GM23338 (cell line): ENCODE measurements at regions not wholly inside any gene's neighbourhood (a gene's known extent, or its start where the extent isn't known, plus 50 kb on each side); places are given as distances from the start of the nearest gene placed in this dataset.

Experiments
- ATAC-seq: fragments of 200-7000 bp; cut with Tn5 transposase; 3 replicates; pipeline ENCODE4 v1.9.1; 2020
- DNase-seq: peaks from one replicate; pipeline ENCODE4 v3.0.0-alpha.2; 2015; ENCODE audit warnings: low spot score
- H2AFZ ChIP-seq: fragments of 200-600 bp; sonication (generic); 2 replicates; pipeline ENCODE4 v1.8.0; 2016; ENCODE audit warnings: antibody characterized with exemption, mild to moderate bottlenecking, moderate library complexity
- H3F3A ChIP-seq: fragments of 200-600 bp; sonication (generic); replicated peaks from 2 replicates; pipeline ENCODE4 v1.8.0; 2017; ENCODE audit warnings: antibody characterized with exemption, mixed run types, low read depth
- H3K27ac ChIP-seq: fragments of 200-600 bp; sonication (generic); 2 replicates; pipeline ENCODE4 v1.6.1; 2016; ENCODE audit warnings: low read depth
- H3K27me3 ChIP-seq: fragments of 200-600 bp; sonication (generic); 2 replicates; pipeline ENCODE4 v1.8.0; 2016; ENCODE audit warnings: mild to moderate bottlenecking, mixed run types, moderate library complexity; ENCODE audit not compliant: insufficient read depth
- H3K36me3 ChIP-seq: fragments of 200-600 bp; sonication (generic); 2 replicates; pipeline ENCODE4 v1.8.0; 2016; ENCODE audit warnings: mild to moderate bottlenecking; ENCODE audit not compliant: insufficient read depth
- H3K4me1 ChIP-seq: fragments of 200-600 bp; sonication (generic); 2 replicates; pipeline ENCODE4 v1.8.0; 2016; ENCODE audit warnings: mild to moderate bottlenecking, moderate library complexity; ENCODE audit not compliant: insufficient read depth
- H3K4me2 ChIP-seq: fragments of 200-600 bp; sonication (generic); 2 replicates; pipeline ENCODE4 v1.7.1; 2017; ENCODE audit warnings: mixed run types
- H3K4me3 ChIP-seq: fragments of 200-600 bp; sonication (generic); 2 replicates; pipeline ENCODE4 v1.6.1; 2016; ENCODE audit warnings: mixed run types
- H3K79me2 ChIP-seq: fragments of 200-600 bp; sonication (generic); replicated peaks from 2 replicates; pipeline ENCODE4 v1.8.0; 2017; ENCODE audit warnings: mild to moderate bottlenecking; ENCODE audit not compliant: insufficient read depth
- H3K9me2 ChIP-seq: fragments of 200-600 bp; sonication (generic); 2 replicates; pipeline ENCODE4 v1.8.0; 2017; ENCODE audit not compliant: insufficient read depth
- H4K20me1 ChIP-seq: fragments of 200-600 bp; sonication (generic); replicated peaks from 2 replicates; pipeline ENCODE4 v1.8.0; 2017; ENCODE audit warnings: mild to moderate bottlenecking; ENCODE audit not compliant: insufficient read depth
- H3K27ac Mint-ChIP-seq: 2 replicates; pipeline ENCODE4 v1.8.0; 2020; ENCODE audit warnings: inconsistent platforms, mild to moderate bottlenecking, moderate library complexity, mixed read lengths
- H3K27me3 Mint-ChIP-seq: 3 replicates; pipeline ENCODE4 v1.8.0; 2022; ENCODE audit warnings: low read depth, mild to moderate bottlenecking, moderate library complexity, mixed read lengths, inconsistent platforms; ENCODE audit not compliant: insufficient read depth, poor library complexity
- H3K36me3 Mint-ChIP-seq: 3 replicates; pipeline ENCODE4 v1.8.0; 2021; ENCODE audit warnings: low read depth, mild to moderate bottlenecking, inconsistent platforms, moderate library complexity, mixed read lengths
- H3K4me1 Mint-ChIP-seq: 3 replicates; pipeline ENCODE4 v1.8.0; 2020; ENCODE audit warnings: mild to moderate bottlenecking, inconsistent platforms, mixed read lengths
- H3K4me3 Mint-ChIP-seq: 3 replicates; pipeline ENCODE4 v1.8.0; 2021; ENCODE audit warnings: moderate library complexity, mild to moderate bottlenecking, inconsistent platforms, mixed read lengths
- H3K9me3 Mint-ChIP-seq: 3 replicates; pipeline ENCODE4 v1.8.0; 2020; ENCODE audit warnings: moderate library complexity, mild to moderate bottlenecking, inconsistent platforms, mixed read lengths
- CREB1 ChIP-seq: fragments of 250-450 bp; sonication (Bioruptor Pico); IDR thresholded peaks from 2 replicates; pipeline ENCODE4 v1.5.0; 2020; ENCODE audit warnings: low read depth, mild to moderate bottlenecking, moderate library complexity
- EZH2 ChIP-seq: fragments of 200-600 bp; sonication (generic); IDR thresholded peaks from one replicate; pipeline ENCODE4 v1.8.0; 2017; ENCODE audit warnings: antibody characterized with exemption, mild to moderate bottlenecking, low read depth; ENCODE audit not compliant: unreplicated experiment
- EZH2phosphoT487 ChIP-seq: fragments of 200-600 bp; sonication (generic); IDR thresholded peaks from one replicate; pipeline ENCODE4 v1.8.1; 2018; ENCODE audit warnings: antibody characterized with exemption; ENCODE audit not compliant: unreplicated experiment
- JUNB ChIP-seq: IDR thresholded peaks from one replicate; pipeline ENCODE4 v1.6.1; 2016; ENCODE audit warnings: antibody characterized with exemption; ENCODE audit not compliant: unreplicated experiment
- NANOG ChIP-seq: IDR thresholded peaks from 2 replicates; pipeline ENCODE4 v1.6.1; 2016; ENCODE audit warnings: antibody characterized with exemption, borderline replicate concordance
- POLR2AphosphoS5 ChIP-seq: IDR thresholded peaks from 2 replicates; pipeline ENCODE4 v1.6.1; 2016; ENCODE audit warnings: antibody characterized with exemption, low read depth
- STAT1 ChIP-seq: IDR thresholded peaks from one replicate; pipeline ENCODE4 v1.6.1; 2016; ENCODE audit warnings: antibody characterized with exemption; ENCODE audit not compliant: unreplicated experiment
- ZNF114 ChIP-seq: fragments of 250-450 bp; sonication (Bioruptor Pico); IDR thresholded peaks from 2 replicates; pipeline ENCODE4 v1.5.0; 2020; ENCODE audit warnings: mild to moderate bottlenecking, moderate library complexity
- ZNF331 ChIP-seq: fragments of 250-450 bp; sonication (Bioruptor Pico); IDR thresholded peaks from 2 replicates; pipeline ENCODE4 v1.5.0; 2020; ENCODE audit warnings: low read depth, mild to moderate bottlenecking, moderate library complexity
- TF ChIP-seq, protein P1 (sequence below), 2 experiments: fragments of 200-600 bp in 1 of 2; sonication (generic) in 1 of 2; conservative IDR thresholded peaks; 2 replicates each; pipeline versions ENCODE4 v1.5.1 to v1.6.1; 2016 to 2017; ENCODE audit warnings: antibody characterized with exemption in 2 of 2, low read depth in 2 of 2, mild to moderate bottlenecking in 2 of 2, moderate library complexity in 1 of 2
- TF ChIP-seq, protein P2 (sequence below): fragments of 250-450 bp; sonication (Bioruptor Pico); IDR thresholded peaks from 2 replicates; pipeline ENCODE4 v1.5.0; 2020; ENCODE audit warnings: mild to moderate bottlenecking, moderate library complexity
- TF ChIP-seq, protein P3 (sequence below): IDR thresholded peaks from one replicate; pipeline ENCODE4 v1.6.1; 2018; ENCODE audit warnings: antibody characterized with exemption; ENCODE audit not compliant: unreplicated experiment
- TF ChIP-seq, protein P4 (sequence below): IDR thresholded peaks from 2 replicates; pipeline ENCODE4 v1.6.1; 2016; ENCODE audit warnings: antibody characterized with exemption

DNA sequence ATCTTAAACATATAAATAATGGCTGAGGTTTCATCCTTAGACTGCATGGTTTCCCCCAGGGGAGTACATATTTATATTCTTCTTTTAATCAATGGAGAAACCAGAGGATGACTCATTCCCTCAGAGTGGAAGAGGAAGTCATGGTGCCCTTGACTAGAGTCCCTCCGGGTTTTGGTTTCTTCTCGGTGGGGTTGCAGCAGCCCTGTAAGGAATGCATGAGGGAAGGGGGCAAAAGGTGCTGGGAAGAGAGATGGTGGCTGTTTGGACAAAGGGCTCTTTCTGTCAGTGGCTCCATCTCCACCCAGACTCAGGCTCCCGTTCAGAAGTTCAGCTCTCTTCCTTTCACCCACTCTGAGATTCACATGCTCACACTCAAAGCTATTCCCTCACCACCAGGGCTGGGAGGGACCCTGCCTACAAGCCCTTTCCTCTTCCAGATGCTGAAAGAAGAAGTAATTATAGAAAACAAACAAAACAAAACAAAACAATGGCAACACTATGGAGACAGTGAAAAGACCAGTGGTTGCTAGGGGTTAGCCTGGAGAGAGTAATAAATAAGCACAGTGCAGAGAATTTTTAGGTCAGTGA is 129.8 kb upstream of the IL12B start:
- no peak overlapping the region for H3K27ac ChIP-seq
- Mint-ChIP-seq H3K4me3 (no peak overlapping the region), H3K27ac (no peak overlapping the region), H3K27me3 (no peaks in the 10 kb centered on the region), H3K9me3 (no peaks in the 10 kb centered on the region), H3K4me1 (no peaks in the 10 kb centered on the region), H3K36me3 (no peaks in the 10 kb centered on the region)
- H2AFZ ChIP-seq: no peak overlapping the region
- no peaks in the 10 kb centered on the region for H3K4me1 ChIP-seq
- no peaks in the 10 kb centered on the region for H3F3A ChIP-seq
- H3K36me3 ChIP-seq: no peaks in the 10 kb centered on the region
- H3K79me2 ChIP-seq: no peaks in the 10 kb centered on the region
- H4K20me1 ChIP-seq: no peaks in the 10 kb centered on the region
- H3K9me2 ChIP-seq: no peaks in the 10 kb centered on the region
- no peaks in the 10 kb centered on the region for H3K27me3 ChIP-seq
- ATAC-seq: no peak
- no peak overlapping the region for H3K4me3 ChIP-seq
- TF ChIP-seq NANOG: no peak
- no peak for TF ChIP-seq EZH2phosphoT487
- TF ChIP-seq, protein P1, sequence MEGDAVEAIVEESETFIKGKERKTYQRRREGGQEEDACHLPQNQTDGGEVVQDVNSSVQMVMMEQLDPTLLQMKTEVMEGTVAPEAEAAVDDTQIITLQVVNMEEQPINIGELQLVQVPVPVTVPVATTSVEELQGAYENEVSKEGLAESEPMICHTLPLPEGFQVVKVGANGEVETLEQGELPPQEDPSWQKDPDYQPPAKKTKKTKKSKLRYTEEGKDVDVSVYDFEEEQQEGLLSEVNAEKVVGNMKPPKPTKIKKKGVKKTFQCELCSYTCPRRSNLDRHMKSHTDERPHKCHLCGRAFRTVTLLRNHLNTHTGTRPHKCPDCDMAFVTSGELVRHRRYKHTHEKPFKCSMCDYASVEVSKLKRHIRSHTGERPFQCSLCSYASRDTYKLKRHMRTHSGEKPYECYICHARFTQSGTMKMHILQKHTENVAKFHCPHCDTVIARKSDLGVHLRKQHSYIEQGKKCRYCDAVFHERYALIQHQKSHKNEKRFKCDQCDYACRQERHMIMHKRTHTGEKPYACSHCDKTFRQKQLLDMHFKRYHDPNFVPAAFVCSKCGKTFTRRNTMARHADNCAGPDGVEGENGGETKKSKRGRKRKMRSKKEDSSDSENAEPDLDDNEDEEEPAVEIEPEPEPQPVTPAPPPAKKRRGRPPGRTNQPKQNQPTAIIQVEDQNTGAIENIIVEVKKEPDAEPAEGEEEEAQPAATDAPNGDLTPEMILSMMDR (conservative IDR thresholded peaks at IDR 0.05; ENCODE audit: low read depth in 2 of 2): no peak
- TF ChIP-seq, protein P2, sequence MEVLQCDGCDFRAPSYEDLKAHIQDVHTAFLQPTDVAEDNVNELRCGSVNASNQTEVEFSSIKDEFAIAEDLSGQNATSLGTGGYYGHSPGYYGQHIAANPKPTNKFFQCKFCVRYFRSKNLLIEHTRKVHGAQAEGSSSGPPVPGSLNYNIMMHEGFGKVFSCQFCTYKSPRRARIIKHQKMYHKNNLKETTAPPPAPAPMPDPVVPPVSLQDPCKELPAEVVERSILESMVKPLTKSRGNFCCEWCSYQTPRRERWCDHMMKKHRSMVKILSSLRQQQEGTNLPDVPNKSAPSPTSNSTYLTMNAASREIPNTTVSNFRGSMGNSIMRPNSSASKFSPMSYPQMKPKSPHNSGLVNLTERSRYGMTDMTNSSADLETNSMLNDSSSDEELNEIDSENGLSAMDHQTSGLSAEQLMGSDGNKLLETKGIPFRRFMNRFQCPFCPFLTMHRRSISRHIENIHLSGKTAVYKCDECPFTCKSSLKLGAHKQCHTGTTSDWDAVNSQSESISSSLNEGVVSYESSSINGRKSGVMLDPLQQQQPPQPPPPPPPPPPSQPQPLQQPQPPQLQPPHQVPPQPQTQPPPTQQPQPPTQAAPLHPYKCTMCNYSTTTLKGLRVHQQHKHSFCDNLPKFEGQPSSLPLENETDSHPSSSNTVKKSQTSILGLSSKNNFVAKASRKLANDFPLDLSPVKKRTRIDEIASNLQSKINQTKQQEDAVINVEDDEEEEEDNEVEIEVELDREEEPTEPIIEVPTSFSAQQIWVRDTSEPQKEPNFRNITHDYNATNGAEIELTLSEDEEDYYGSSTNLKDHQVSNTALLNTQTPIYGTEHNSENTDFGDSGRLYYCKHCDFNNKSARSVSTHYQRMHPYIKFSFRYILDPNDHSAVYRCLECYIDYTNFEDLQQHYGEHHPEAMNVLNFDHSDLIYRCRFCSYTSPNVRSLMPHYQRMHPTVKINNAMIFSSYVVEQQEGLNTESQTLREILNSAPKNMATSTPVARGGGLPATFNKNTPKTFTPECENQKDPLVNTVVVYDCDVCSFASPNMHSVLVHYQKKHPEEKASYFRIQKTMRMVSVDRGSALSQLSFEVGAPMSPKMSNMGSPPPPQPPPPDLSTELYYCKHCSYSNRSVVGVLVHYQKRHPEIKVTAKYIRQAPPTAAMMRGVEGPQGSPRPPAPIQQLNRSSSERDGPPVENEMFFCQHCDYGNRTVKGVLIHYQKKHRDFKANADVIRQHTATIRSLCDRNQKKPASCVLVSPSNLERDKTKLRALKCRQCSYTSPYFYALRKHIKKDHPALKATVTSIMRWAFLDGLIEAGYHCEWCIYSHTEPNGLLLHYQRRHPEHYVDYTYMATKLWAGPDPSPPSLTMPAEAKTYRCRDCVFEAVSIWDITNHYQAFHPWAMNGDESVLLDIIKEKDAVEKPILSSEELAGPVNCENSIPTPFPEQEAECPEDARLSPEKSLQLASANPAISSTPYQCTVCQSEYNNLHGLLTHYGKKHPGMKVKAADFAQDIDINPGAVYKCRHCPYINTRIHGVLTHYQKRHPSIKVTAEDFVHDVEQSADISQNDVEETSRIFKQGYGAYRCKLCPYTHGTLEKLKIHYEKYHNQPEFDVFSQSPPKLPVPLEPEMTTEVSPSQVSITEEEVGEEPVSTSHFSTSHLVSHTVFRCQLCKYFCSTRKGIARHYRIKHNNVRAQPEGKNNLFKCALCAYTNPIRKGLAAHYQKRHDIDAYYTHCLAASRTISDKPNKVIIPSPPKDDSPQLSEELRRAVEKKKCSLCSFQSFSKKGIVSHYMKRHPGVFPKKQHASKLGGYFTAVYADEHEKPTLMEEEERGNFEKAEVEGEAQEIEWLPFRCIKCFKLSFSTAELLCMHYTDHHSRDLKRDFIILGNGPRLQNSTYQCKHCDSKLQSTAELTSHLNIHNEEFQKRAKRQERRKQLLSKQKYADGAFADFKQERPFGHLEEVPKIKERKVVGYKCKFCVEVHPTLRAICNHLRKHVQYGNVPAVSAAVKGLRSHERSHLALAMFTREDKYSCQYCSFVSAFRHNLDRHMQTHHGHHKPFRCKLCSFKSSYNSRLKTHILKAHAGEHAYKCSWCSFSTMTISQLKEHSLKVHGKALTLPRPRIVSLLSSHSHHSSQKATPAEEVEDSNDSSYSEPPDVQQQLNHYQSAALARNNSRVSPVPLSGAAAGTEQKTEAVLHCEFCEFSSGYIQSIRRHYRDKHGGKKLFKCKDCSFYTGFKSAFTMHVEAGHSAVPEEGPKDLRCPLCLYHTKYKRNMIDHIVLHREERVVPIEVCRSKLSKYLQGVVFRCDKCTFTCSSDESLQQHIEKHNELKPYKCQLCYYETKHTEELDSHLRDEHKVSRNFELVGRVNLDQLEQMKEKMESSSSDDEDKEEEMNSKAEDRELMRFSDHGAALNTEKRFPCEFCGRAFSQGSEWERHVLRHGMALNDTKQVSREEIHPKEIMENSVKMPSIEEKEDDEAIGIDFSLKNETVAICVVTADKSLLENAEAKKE: no peak
- TF ChIP-seq EZH2: no peak
- TF ChIP-seq, protein P3, sequence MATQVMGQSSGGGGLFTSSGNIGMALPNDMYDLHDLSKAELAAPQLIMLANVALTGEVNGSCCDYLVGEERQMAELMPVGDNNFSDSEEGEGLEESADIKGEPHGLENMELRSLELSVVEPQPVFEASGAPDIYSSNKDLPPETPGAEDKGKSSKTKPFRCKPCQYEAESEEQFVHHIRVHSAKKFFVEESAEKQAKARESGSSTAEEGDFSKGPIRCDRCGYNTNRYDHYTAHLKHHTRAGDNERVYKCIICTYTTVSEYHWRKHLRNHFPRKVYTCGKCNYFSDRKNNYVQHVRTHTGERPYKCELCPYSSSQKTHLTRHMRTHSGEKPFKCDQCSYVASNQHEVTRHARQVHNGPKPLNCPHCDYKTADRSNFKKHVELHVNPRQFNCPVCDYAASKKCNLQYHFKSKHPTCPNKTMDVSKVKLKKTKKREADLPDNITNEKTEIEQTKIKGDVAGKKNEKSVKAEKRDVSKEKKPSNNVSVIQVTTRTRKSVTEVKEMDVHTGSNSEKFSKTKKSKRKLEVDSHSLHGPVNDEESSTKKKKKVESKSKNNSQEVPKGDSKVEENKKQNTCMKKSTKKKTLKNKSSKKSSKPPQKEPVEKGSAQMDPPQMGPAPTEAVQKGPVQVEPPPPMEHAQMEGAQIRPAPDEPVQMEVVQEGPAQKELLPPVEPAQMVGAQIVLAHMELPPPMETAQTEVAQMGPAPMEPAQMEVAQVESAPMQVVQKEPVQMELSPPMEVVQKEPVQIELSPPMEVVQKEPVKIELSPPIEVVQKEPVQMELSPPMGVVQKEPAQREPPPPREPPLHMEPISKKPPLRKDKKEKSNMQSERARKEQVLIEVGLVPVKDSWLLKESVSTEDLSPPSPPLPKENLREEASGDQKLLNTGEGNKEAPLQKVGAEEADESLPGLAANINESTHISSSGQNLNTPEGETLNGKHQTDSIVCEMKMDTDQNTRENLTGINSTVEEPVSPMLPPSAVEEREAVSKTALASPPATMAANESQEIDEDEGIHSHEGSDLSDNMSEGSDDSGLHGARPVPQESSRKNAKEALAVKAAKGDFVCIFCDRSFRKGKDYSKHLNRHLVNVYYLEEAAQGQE: no peak
- TF ChIP-seq STAT1: no peak
- TF ChIP-seq JUNB: no peak
- no peak for TF ChIP-seq ZNF114 (CRISPR knock-in tag)
- TF ChIP-seq ZNF331 (CRISPR knock-in tag): no peak
- no peak for TF ChIP-seq POLR2AphosphoS5
- TF ChIP-seq, protein P4, sequence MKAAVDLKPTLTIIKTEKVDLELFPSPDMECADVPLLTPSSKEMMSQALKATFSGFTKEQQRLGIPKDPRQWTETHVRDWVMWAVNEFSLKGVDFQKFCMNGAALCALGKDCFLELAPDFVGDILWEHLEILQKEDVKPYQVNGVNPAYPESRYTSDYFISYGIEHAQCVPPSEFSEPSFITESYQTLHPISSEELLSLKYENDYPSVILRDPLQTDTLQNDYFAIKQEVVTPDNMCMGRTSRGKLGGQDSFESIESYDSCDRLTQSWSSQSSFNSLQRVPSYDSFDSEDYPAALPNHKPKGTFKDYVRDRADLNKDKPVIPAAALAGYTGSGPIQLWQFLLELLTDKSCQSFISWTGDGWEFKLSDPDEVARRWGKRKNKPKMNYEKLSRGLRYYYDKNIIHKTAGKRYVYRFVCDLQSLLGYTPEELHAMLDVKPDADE: no peak
- TF ChIP-seq CREB1 (CRISPR knock-in tag): no peak
- H3K4me2 ChIP-seq: no peak overlapping the region
- DNase-seq: no peak
